ENCODE measurements at regions not wholly inside any gene's neighbourhood (a gene's known extent, or its start where the extent isn't known, plus 50 kb on each side); places are given as distances from the start of the nearest gene placed in this dataset.

DNA sequence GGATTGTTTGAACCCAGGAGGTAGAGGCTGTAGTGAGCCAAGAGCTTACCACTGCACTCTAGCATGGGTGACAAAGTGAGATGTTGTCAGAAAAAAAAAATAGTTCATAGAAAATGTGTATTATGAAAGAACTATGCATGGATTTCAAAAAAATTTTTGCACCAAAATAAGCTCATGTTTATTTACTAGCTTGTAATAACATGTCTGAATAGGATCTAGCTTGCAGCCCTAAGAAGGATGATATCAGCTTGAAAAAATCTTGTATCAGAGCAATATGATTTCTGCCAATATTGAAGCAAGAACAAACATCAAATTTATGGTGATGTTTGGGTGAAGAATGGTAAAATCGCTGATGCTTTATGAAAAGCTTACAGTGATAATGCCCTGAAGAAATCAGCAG is 97.0 kb upstream of the RFX8 start:
- Histone ChIP-seq H3K27ac (no peak overlapping the region), H2AFZ (no peak overlapping the region), H3K4me3 (ENCODE audit: low read depth, low read length) (no peak overlapping the region), H3K79me2 (no peaks in the 10 kb centered on the region), H3K27me3 (ENCODE audit: control insufficient read depth, insufficient read depth, low read length) (no peaks in the 10 kb centered on the region), H3K4me1 (no peaks in the 10 kb centered on the region), H3K9me3 (ENCODE audit: control insufficient read depth, low read length) (no peaks in the 10 kb centered on the region), H3K36me3 (ENCODE audit: control insufficient read depth, insufficient read depth, low read length) (no peaks in the 10 kb centered on the region), H3K9ac (no peak overlapping the region), H3K4me2 (ENCODE audit: low read length) (no peak overlapping the region)
- TF ChIP-seq, protein P1, sequence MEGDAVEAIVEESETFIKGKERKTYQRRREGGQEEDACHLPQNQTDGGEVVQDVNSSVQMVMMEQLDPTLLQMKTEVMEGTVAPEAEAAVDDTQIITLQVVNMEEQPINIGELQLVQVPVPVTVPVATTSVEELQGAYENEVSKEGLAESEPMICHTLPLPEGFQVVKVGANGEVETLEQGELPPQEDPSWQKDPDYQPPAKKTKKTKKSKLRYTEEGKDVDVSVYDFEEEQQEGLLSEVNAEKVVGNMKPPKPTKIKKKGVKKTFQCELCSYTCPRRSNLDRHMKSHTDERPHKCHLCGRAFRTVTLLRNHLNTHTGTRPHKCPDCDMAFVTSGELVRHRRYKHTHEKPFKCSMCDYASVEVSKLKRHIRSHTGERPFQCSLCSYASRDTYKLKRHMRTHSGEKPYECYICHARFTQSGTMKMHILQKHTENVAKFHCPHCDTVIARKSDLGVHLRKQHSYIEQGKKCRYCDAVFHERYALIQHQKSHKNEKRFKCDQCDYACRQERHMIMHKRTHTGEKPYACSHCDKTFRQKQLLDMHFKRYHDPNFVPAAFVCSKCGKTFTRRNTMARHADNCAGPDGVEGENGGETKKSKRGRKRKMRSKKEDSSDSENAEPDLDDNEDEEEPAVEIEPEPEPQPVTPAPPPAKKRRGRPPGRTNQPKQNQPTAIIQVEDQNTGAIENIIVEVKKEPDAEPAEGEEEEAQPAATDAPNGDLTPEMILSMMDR (IDR thresholded peaks at IDR 0.05): no peak

GRCh38 chr2:101569886-101570520 is 95.1 kb upstream of the RFX8 start:
- no peaks in the 10 kb centered on the region for H3K79me2 ChIP-seq
- no peaks in the 10 kb centered on the region for H3K4me1 ChIP-seq
- no peaks in the 10 kb centered on the region for H3K27me3 ChIP-seq (ENCODE audit: control insufficient read depth, insufficient read depth, low read length)
- no peak overlapping the region for H3K27ac ChIP-seq
- H3K9ac ChIP-seq: no peak overlapping the region
- H3K4me3 ChIP-seq (ENCODE audit: low read depth, low read length): no peak overlapping the region
- H3K4me2 ChIP-seq (ENCODE audit: low read length): no peak overlapping the region
- no peaks in the 10 kb centered on the region for H3K9me3 ChIP-seq (ENCODE audit: control insufficient read depth, low read length)
- TF ChIP-seq, protein P1 (IDR thresholded peaks at IDR 0.05): no peak
- H3K36me3 ChIP-seq (ENCODE audit: control insufficient read depth, insufficient read depth, low read length): no peaks in the 10 kb centered on the region
- H2AFZ ChIP-seq: no peak overlapping the region

GRCh38 chr2:101568969-101569368 is 94.1 kb upstream of the RFX8 start:
- Histone ChIP-seq H3K4me3 (ENCODE audit: low read depth, low read length) (no peak overlapping the region), H2AFZ (no peak overlapping the region), H3K9ac (no peak overlapping the region), H3K27ac (no peak overlapping the region), H3K4me1 (no peaks in the 10 kb centered on the region), H3K4me2 (ENCODE audit: low read length) (no peak overlapping the region), H3K36me3 (ENCODE audit: control insufficient read depth, insufficient read depth, low read length) (no peaks in the 10 kb centered on the region), H3K79me2 (no peaks in the 10 kb centered on the region), H3K27me3 (ENCODE audit: control insufficient read depth, insufficient read depth, low read length) (no peaks in the 10 kb centered on the region), H3K9me3 (ENCODE audit: control insufficient read depth, low read length) (no peaks in the 10 kb centered on the region)
- TF ChIP-seq, protein P1 (IDR thresholded peaks at IDR 0.05): no peak

- no peak overlapping the region for H3K9ac ChIP-seq
- no peak overlapping the region for H3K4me3 ChIP-seq (ENCODE audit: low read depth, low read length)
- H3K27ac ChIP-seq: no peak overlapping the region
- no peaks in the 10 kb centered on the region for H3K79me2 ChIP-seq
- no peaks in the 10 kb centered on the region for H3K27me3 ChIP-seq (ENCODE audit: control insufficient read depth, insufficient read depth, low read length)
- no peak overlapping the region for H2AFZ ChIP-seq
- TF ChIP-seq, protein P1 (IDR thresholded peaks at IDR 0.05): no peak
- no peaks in the 10 kb centered on the region for H3K36me3 ChIP-seq (ENCODE audit: control insufficient read depth, insufficient read depth, low read length)
- H3K9me3 ChIP-seq (ENCODE audit: control insufficient read depth, low read length): no peaks in the 10 kb centered on the region
- H3K4me1 ChIP-seq: no peaks in the 10 kb centered on the region
- H3K4me2 ChIP-seq (ENCODE audit: low read length): no peak overlapping the region
Observed at GRCh38 chr2:101566632-101567228, 91.8 kb upstream of the RFX8 start.

DNA sequence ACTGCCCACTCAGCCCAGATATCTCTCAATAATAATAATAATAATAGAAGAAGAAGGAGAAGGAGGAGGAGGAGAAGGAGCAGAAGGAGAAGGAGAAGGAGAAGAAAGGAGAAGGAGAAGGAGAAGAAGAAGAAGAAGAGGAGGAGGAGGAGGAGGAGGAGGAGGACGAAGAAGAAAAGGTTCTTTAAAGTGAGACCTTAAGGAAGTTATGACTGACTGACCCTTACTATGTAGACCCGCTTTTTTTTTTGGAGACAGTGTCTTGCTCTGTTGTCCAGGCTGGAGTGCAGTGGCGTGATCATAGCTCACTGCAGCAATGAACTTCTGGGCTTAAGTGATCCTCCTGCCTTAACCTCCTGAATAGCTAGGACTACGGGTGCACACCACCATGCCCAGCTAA is 88.9 kb upstream of the RFX8 start:
- TF ChIP-seq, protein P1 (IDR thresholded peaks at IDR 0.05): no peak
- no peaks in the 10 kb centered on the region for H3K36me3 ChIP-seq (ENCODE audit: control insufficient read depth, insufficient read depth, low read length)
- no peak overlapping the region for H3K4me2 ChIP-seq (ENCODE audit: low read length)
- H3K27ac ChIP-seq: no peak overlapping the region
- no peak overlapping the region for H2AFZ ChIP-seq
- no peak overlapping the region for H3K4me3 ChIP-seq (ENCODE audit: low read depth, low read length)
- no peaks in the 10 kb centered on the region for H3K27me3 ChIP-seq (ENCODE audit: control insufficient read depth, insufficient read depth, low read length)
- no peak overlapping the region for H3K9ac ChIP-seq
- no peaks in the 10 kb centered on the region for H3K79me2 ChIP-seq
- no peaks in the 10 kb centered on the region for H3K9me3 ChIP-seq (ENCODE audit: control insufficient read depth, low read length)
- no peaks in the 10 kb centered on the region for H3K4me1 ChIP-seq
